Caco-2 (cell line): ENCODE measurements at regions not wholly inside any gene's neighbourhood (a gene's known extent, or its start where the extent isn't known, plus 50 kb on each side); places are given as distances from the start of the nearest gene placed in this dataset.

Experiments used
- BruUV-seq: library from RNA; stranded (reverse); fragments of 400-500 nt; replicated peaks from 2 replicates; lab custom pipeline; 2021; lab: Mats Ljungman, UMichigan
- CTCF ChIA-PET: fragments of 300-600 bp; sonication (Branson Sonifier 250); formaldehyde crosslinking; loops from one replicate; lab custom pipeline; 2022; ENCODE audit warnings: antibody characterized with exemption; lab: Charles Lee
- POLR2A ChIA-PET: fragments of 300-600 bp; sonication (Branson Sonifier 250); formaldehyde crosslinking; loops from one replicate; lab custom pipeline; 2022; ENCODE audit warnings: antibody characterized with exemption; lab: Charles Lee
- DNase-seq, 2 experiments: peaks; one replicate each; pipeline versions ENCODE4 v3.0.0 to v3.0.0-alpha.2; 2020 to 2022
- H3K27me3 ChIP-seq: replicated peaks from 2 replicates; pipeline ENCODE4 v1.6.0; 2011; ENCODE audit warnings: low read length; ENCODE audit not compliant: control insufficient read depth, insufficient read depth
- H3K36me3 ChIP-seq: 2 replicates; pipeline ENCODE4 v1.5.1; 2011; ENCODE audit warnings: low read length; ENCODE audit not compliant: control insufficient read depth, insufficient read depth
- H3K4me1 ChIP-seq: fragments of 250-450 bp; sonication (Bioruptor Pico); 2 replicates; pipeline ENCODE4 v1.5.1; 2020; ENCODE audit warnings: mild to moderate bottlenecking
- H3K4me3 ChIP-seq: 2 replicates; pipeline ENCODE4 v1.5.1; 2011; ENCODE audit warnings: low read depth, mild to moderate bottlenecking, control low read depth, low read length
- H3K9me3 ChIP-seq: fragments of 250-450 bp; sonication (Bioruptor Pico); 2 replicates; pipeline ENCODE4 v1.5.1; 2020; ENCODE audit warnings: mild to moderate bottlenecking, moderate library complexity
- H3K27ac Mint-ChIP-seq: one replicate; pipeline ENCODE4 v1.8.0; 2022; ENCODE audit warnings: mixed read lengths; ENCODE audit not compliant: unreplicated experiment
- H3K27me3 Mint-ChIP-seq: one replicate; pipeline ENCODE4 v1.8.0; 2022; ENCODE audit warnings: mixed read lengths; ENCODE audit not compliant: insufficient read depth, unreplicated experiment
- H3K36me3 Mint-ChIP-seq: one replicate; pipeline ENCODE4 v1.8.0; 2022; ENCODE audit warnings: mild to moderate bottlenecking, mixed read lengths; ENCODE audit not compliant: insufficient read depth, unreplicated experiment
- H3K4me1 Mint-ChIP-seq: one replicate; pipeline ENCODE4 v1.8.0; 2022; ENCODE audit warnings: low read depth, mixed read lengths; ENCODE audit not compliant: unreplicated experiment
- H3K4me3 Mint-ChIP-seq: one replicate; pipeline ENCODE4 v1.8.0; 2022; ENCODE audit warnings: mild to moderate bottlenecking, moderate library complexity, mixed read lengths; ENCODE audit not compliant: unreplicated experiment
- H3K9me3 Mint-ChIP-seq: one replicate; pipeline ENCODE4 v1.8.0; 2022; ENCODE audit warnings: mixed read lengths; ENCODE audit not compliant: unreplicated experiment
- intact Hi-C: fragments of 100-400 bp; cut with micrococcal nuclease; formaldehyde crosslinking; loops from one replicate; pipeline ENCODE4 v1.10.0; 2022; ENCODE audit not compliant: unreplicated experiment
- TF ChIP-seq, protein P1 (sequence below), 2 experiments: fragments of 200-600 bp in 1 of 2; IDR thresholded peaks; 1 replicate in 1 of 2; 2 replicates in 1 of 2; pipeline versions ENCODE4 v1.5.1 to v1.8.0; 2011 to 2022; ENCODE audit warnings: antibody characterized with exemption in 1 of 2, control low read depth in 1 of 2, inconsistent platforms in 1 of 2, low read depth in 1 of 2, low read length in 1 of 2, mild to moderate bottlenecking in 1 of 2, moderate library complexity in 1 of 2; ENCODE audit not compliant: insufficient read depth in 1 of 2, severe bottlenecking in 1 of 2, unreplicated experiment in 1 of 2

GRCh38 chr13:109644069-109644750, 142.2 kb downstream of the IRS2 start:
- Histone ChIP-seq H3K4me1 (no peaks in the 10 kb centered on the region), H3K4me3 (no peak overlapping the region), H3K27me3 (no peaks in the 10 kb centered on the region), H3K9me3 (no peaks in the 10 kb centered on the region), H3K36me3 (no peaks in the 10 kb centered on the region; the same call in 1 of the 2 replicates)
- Mint-ChIP-seq H3K36me3 (no peaks in the 10 kb centered on the region), H3K27ac (no peak overlapping the region), H3K27me3 (no peaks in the 10 kb centered on the region), H3K4me1 (no peaks in the 10 kb centered on the region), H3K4me3 (no peak overlapping the region), H3K9me3 (peaks cover 19% of the 10 kb centered on the region)
- BruUV-seq = no TSS peak
- intact Hi-C loops = no loop called here
- no peak for DNase-seq
- CTCF ChIA-PET = no interaction called here
- POLR2A ChIA-PET = interaction anchor here (0.5 kb wide), 1 partner anchor 57 kb away, joined by 4 read pairs; no protein-coding TSS in a partner anchor
- TF ChIP-seq, protein P1, sequence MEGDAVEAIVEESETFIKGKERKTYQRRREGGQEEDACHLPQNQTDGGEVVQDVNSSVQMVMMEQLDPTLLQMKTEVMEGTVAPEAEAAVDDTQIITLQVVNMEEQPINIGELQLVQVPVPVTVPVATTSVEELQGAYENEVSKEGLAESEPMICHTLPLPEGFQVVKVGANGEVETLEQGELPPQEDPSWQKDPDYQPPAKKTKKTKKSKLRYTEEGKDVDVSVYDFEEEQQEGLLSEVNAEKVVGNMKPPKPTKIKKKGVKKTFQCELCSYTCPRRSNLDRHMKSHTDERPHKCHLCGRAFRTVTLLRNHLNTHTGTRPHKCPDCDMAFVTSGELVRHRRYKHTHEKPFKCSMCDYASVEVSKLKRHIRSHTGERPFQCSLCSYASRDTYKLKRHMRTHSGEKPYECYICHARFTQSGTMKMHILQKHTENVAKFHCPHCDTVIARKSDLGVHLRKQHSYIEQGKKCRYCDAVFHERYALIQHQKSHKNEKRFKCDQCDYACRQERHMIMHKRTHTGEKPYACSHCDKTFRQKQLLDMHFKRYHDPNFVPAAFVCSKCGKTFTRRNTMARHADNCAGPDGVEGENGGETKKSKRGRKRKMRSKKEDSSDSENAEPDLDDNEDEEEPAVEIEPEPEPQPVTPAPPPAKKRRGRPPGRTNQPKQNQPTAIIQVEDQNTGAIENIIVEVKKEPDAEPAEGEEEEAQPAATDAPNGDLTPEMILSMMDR (IDR thresholded peaks at IDR 0.05; ENCODE audit: insufficient read depth in 1 of 2, low read depth in 1 of 2, low read length in 1 of 2, severe bottlenecking in 1 of 2, unreplicated experiment in 1 of 2) = no peak

DNA sequence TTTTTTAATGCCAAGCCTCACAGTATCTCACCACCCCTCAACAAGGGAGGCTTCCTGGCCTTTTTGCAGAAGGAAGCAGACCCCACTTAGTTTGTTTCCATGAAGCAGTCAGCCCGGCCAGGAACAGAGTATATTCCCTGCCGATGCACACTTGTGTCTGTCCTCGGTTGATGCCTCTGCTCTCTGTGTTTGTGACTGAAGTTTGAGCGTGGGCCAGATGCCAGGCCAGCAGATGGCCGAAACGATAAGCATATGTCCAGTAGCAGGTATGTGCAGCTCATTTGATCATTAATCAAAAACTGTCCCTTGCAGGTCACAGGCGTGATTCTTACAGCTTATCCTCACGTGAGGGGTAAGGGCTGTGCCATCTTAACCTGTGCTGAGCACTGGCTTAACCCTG, 144.0 kb downstream of the IRS2 start:
- no peaks in the 10 kb centered on the region for H3K27me3 Mint-ChIP-seq
- no peak overlapping the region for H3K4me3 Mint-ChIP-seq
- H3K36me3 Mint-ChIP-seq = no peaks in the 10 kb centered on the region
- Histone ChIP-seq H3K4me1 (no peaks in the 10 kb centered on the region), H3K9me3 (peaks cover 8% of the 10 kb centered on the region; the same call in 1 of the 2 replicates), H3K36me3 (no peaks in the 10 kb centered on the region; the same call in 1 of the 2 replicates), H3K4me3 (no peak overlapping the region), H3K27me3 (no peaks in the 10 kb centered on the region)
- H3K9me3 Mint-ChIP-seq = peaks cover 19% of the 10 kb centered on the region
- POLR2A ChIA-PET = no interaction called here
- H3K27ac Mint-ChIP-seq = no peak overlapping the region
- CTCF ChIA-PET = no interaction called here
- H3K4me1 Mint-ChIP-seq = no peaks in the 10 kb centered on the region
- intact Hi-C loops = no loop called here
- no peak for DNase-seq
- TF ChIP-seq, protein P1 (IDR thresholded peaks at IDR 0.05; ENCODE audit: insufficient read depth in 1 of 2, low read depth in 1 of 2, low read length in 1 of 2, severe bottlenecking in 1 of 2, unreplicated experiment in 1 of 2) = no peak
- no TSS peak for BruUV-seq

- H3K27ac Mint-ChIP-seq = no peak overlapping the region
- ChIA-PET CTCF (no interaction called here), POLR2A (no interaction called here)
- no peaks in the 10 kb centered on the region for H3K4me1 ChIP-seq
- DNase-seq = no peak
- H3K27me3 ChIP-seq = no peaks in the 10 kb centered on the region
- no TSS peak for BruUV-seq
- intact Hi-C loops = no loop called here
- H3K36me3 ChIP-seq = no peaks in the 10 kb centered on the region; the same call in 1 of the 2 replicates
- TF ChIP-seq, protein P1 (IDR thresholded peaks at IDR 0.05; ENCODE audit: insufficient read depth in 1 of 2, low read depth in 1 of 2, low read length in 1 of 2, severe bottlenecking in 1 of 2, unreplicated experiment in 1 of 2) = no peak
- peaks cover 8% of the 10 kb centered on the region; the same call in 1 of the 2 replicates for H3K9me3 ChIP-seq
- H3K27me3 Mint-ChIP-seq = peaks cover 13% of the 10 kb centered on the region
- H3K36me3 Mint-ChIP-seq = no peaks in the 10 kb centered on the region
- no peak overlapping the region for H3K4me3 Mint-ChIP-seq
- H3K4me1 Mint-ChIP-seq = no peaks in the 10 kb centered on the region
- H3K4me3 ChIP-seq = no peak overlapping the region
- peaks cover 49% of the 10 kb centered on the region for H3K9me3 Mint-ChIP-seq
Observed at GRCh38 chr13:109636736-109637135, 149.6 kb downstream of the IRS2 start.
